ENCODE measurements at regions not wholly inside any gene's neighbourhood (a gene's known extent, or its start where the extent isn't known, plus 50 kb on each side); places are given as distances from the start of the nearest gene placed in this dataset.

DNA sequence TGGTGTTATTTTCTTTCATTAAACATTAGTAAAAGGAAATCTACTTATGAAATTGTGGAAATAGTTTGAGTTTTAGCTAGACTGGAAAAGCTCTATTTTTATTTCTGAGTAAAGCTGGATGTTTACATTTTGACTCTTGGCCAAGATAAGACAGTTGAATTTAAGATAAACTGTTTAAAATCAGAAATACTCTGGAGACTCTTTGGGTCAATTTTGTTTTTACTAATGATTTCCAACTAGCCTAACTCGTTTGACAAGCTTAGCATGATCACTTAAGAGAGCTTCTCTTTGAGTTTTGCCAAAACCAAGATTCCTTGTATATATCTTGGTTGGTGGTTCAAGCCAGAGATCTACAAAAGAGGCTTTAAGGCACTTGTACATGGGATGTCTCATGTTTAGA is 724.8 kb upstream of the LUZP2 start:
- no peak for ATAC-seq
- TF ChIP-seq ZNF565 (CRISPR knock-in tag; conservative IDR thresholded peaks at IDR 0.05; ENCODE audit: low read depth) (no peak), ZFP30 (CRISPR knock-in tag; IDR thresholded peaks at IDR 0.05) (no peak)
- TF ChIP-seq, protein P1, sequence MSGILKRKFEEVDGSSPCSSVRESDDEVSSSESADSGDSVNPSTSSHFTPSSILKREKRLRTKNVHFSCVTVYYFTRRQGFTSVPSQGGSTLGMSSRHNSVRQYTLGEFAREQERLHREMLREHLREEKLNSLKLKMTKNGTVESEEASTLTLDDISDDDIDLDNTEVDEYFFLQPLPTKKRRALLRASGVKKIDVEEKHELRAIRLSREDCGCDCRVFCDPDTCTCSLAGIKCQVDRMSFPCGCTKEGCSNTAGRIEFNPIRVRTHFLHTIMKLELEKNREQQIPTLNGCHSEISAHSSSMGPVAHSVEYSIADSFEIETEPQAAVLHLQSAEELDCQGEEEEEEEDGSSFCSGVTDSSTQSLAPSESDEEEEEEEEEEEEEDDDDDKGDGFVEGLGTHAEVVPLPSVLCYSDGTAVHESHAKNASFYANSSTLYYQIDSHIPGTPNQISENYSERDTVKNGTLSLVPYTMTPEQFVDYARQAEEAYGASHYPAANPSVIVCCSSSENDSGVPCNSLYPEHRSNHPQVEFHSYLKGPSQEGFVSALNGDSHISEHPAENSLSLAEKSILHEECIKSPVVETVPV (CRISPR knock-in tag; IDR thresholded peaks at IDR 0.05): no peak

DNA sequence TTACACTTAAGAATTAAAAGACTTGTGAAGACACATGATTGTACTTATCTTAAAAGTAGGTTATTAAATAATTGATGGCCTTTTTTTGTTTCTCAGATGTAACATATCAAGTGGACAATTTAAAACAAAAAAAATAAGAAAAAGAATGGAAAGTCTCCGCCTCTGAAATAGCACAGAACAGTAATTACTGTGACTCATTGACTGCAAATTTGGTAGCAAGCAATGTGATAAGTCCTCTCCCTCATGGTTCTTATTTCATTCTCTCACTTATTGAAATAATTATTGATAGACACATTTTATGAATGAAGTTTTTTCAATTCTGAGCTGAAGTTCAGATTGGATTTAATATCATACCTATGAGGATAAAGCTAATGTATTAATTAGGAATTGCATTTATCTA is 717.9 kb upstream of the LUZP2 start:
- ATAC-seq: no peak
- TF ChIP-seq ZFP3 (CRISPR knock-in tag; IDR thresholded peaks at IDR 0.05): no peak
- no peak for TF ChIP-seq ZFP30 (CRISPR knock-in tag; IDR thresholded peaks at IDR 0.05)
- TF ChIP-seq ISL1 (CRISPR knock-in tag; IDR thresholded peaks at IDR 0.05): peak; percentile 40
- no peak for TF ChIP-seq ZNF565 (CRISPR knock-in tag; conservative IDR thresholded peaks at IDR 0.05; ENCODE audit: low read depth)
- TF ChIP-seq, protein P1 (CRISPR knock-in tag; IDR thresholded peaks at IDR 0.05): no peak

- ATAC-seq: no peak
- TF ChIP-seq SNAI2 (CRISPR knock-in tag; IDR thresholded peaks at IDR 0.05): no peak
- no peak for TF ChIP-seq ESRRG (CRISPR knock-in tag; IDR thresholded peaks at IDR 0.05)
- TF ChIP-seq TCF4 (CRISPR knock-in tag; IDR thresholded peaks at IDR 0.05; ENCODE audit: borderline replicate concordance): no peak
- TF ChIP-seq ZFP3 (CRISPR knock-in tag; IDR thresholded peaks at IDR 0.05): no peak
- TF ChIP-seq ZNF70 (CRISPR knock-in tag; IDR thresholded peaks at IDR 0.05): no peak
- TF ChIP-seq, protein P2, sequence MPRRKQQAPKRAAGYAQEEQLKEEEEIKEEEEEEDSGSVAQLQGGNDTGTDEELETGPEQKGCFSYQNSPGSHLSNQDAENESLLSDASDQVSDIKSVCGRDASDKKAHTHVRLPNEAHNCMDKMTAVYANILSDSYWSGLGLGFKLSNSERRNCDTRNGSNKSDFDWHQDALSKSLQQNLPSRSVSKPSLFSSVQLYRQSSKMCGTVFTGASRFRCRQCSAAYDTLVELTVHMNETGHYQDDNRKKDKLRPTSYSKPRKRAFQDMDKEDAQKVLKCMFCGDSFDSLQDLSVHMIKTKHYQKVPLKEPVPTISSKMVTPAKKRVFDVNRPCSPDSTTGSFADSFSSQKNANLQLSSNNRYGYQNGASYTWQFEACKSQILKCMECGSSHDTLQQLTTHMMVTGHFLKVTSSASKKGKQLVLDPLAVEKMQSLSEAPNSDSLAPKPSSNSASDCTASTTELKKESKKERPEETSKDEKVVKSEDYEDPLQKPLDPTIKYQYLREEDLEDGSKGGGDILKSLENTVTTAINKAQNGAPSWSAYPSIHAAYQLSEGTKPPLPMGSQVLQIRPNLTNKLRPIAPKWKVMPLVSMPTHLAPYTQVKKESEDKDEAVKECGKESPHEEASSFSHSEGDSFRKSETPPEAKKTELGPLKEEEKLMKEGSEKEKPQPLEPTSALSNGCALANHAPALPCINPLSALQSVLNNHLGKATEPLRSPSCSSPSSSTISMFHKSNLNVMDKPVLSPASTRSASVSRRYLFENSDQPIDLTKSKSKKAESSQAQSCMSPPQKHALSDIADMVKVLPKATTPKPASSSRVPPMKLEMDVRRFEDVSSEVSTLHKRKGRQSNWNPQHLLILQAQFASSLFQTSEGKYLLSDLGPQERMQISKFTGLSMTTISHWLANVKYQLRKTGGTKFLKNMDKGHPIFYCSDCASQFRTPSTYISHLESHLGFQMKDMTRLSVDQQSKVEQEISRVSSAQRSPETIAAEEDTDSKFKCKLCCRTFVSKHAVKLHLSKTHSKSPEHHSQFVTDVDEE (CRISPR knock-in tag; IDR thresholded peaks at IDR 0.05): no peak
- no peak for TF ChIP-seq CSDC2 (CRISPR knock-in tag; IDR thresholded peaks at IDR 0.05)
- no peak for TF ChIP-seq ARNTL (CRISPR knock-in tag; IDR thresholded peaks at IDR 0.05; ENCODE audit: borderline replicate concordance, low read depth)
- no peak for TF ChIP-seq TOX (CRISPR knock-in tag; IDR thresholded peaks at IDR 0.05; ENCODE audit: borderline replicate concordance)
- no peak for TF ChIP-seq ZFP30 (CRISPR knock-in tag; IDR thresholded peaks at IDR 0.05)
- TF ChIP-seq ZC3H10 (CRISPR knock-in tag; IDR thresholded peaks at IDR 0.05): no peak
- TF ChIP-seq, protein P3, sequence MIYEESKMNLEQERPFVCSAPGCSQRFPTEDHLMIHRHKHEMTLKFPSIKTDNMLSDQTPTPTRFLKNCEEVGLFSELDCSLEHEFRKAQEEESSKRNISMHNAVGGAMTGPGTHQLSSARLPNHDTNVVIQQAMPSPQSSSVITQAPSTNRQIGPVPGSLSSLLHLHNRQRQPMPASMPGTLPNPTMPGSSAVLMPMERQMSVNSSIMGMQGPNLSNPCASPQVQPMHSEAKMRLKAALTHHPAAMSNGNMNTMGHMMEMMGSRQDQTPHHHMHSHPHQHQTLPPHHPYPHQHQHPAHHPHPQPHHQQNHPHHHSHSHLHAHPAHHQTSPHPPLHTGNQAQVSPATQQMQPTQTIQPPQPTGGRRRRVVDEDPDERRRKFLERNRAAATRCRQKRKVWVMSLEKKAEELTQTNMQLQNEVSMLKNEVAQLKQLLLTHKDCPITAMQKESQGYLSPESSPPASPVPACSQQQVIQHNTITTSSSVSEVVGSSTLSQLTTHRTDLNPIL (CRISPR knock-in tag; IDR thresholded peaks at IDR 0.05; ENCODE audit: low read depth): no peak
- TF ChIP-seq, protein P4, sequence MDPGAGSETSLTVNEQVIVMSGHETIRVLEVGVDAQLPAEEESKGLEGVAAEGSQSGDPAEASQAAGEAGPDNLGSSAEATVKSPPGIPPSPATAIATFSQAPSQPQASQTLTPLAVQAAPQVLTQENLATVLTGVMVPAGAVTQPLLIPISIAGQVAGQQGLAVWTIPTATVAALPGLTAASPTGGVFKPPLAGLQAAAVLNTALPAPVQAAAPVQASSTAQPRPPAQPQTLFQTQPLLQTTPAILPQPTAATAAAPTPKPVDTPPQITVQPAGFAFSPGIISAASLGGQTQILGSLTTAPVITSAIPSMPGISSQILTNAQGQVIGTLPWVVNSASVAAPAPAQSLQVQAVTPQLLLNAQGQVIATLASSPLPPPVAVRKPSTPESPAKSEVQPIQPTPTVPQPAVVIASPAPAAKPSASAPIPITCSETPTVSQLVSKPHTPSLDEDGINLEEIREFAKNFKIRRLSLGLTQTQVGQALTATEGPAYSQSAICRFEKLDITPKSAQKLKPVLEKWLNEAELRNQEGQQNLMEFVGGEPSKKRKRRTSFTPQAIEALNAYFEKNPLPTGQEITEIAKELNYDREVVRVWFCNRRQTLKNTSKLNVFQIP (CRISPR knock-in tag; IDR thresholded peaks at IDR 0.05; ENCODE audit: borderline replicate concordance, low read depth): no peak
Observed at GRCh38 chr11:23780231-23780630, 716.6 kb upstream of the LUZP2 start.

DNA sequence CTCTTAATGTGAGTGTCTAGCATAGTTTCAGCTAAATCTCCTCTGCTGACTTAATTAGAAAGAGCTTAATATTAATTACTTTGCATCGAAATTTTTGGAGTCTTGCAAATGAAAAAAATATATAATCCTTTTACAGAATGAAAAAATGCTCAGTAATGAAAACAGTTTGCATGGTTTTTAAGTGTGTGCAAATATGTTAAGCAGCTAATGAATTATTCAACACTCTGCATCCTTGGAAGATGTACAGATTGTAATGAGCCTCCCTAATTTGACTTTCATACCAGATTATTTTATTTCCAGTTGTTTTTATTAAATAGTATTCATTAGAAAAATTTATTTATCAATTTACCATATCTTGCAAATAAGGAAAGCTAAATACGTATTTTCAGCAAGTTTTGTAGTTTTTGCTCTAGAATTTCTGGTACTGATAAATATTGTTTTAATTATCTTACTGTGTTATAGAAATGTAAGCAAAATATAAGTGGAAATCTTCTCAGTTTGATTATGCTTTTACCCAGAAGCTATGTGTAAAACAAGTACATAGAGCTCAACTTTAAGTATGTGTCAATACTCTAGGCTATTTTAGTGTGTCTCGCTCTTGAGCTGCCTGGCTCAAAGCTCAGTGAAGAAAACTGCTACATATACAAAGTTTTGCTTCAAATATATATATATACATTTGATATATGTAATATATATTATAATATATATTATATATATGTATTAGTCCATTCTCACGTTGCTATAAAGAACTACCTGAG is 714.9 kb upstream of the LUZP2 start:
- no peak for ATAC-seq
- TF ChIP-seq PPARA (CRISPR knock-in tag; IDR thresholded peaks at IDR 0.05; ENCODE audit: borderline replicate concordance) (no peak), ZC3H10 (CRISPR knock-in tag; IDR thresholded peaks at IDR 0.05) (no peak), BACH2 (CRISPR knock-in tag; IDR thresholded peaks at IDR 0.05; ENCODE audit: borderline replicate concordance) (no peak), ZFP30 (CRISPR knock-in tag; IDR thresholded peaks at IDR 0.05) (no peak), ZNF70 (CRISPR knock-in tag; IDR thresholded peaks at IDR 0.05) (no peak), CSDC2 (CRISPR knock-in tag; IDR thresholded peaks at IDR 0.05) (no peak), ARNTL (CRISPR knock-in tag; IDR thresholded peaks at IDR 0.05; ENCODE audit: borderline replicate concordance, low read depth) (no peak), ESRRG (CRISPR knock-in tag; IDR thresholded peaks at IDR 0.05) (no peak), ZNF565 (CRISPR knock-in tag; conservative IDR thresholded peaks at IDR 0.05; ENCODE audit: low read depth) (no peak), ISL1 (CRISPR knock-in tag; IDR thresholded peaks at IDR 0.05) (no peak; the same call in 1 of the 2 replicates), TOX (CRISPR knock-in tag; IDR thresholded peaks at IDR 0.05; ENCODE audit: borderline replicate concordance) (no peak), TCF4 (CRISPR knock-in tag; IDR thresholded peaks at IDR 0.05; ENCODE audit: borderline replicate concordance) (no peak), GLIS3 (CRISPR knock-in tag; IDR thresholded peaks at IDR 0.05) (no peak), OSR1 (CRISPR knock-in tag; IDR thresholded peaks at IDR 0.05) (no peak)
- TF ChIP-seq, protein P4 (CRISPR knock-in tag; IDR thresholded peaks at IDR 0.05; ENCODE audit: borderline replicate concordance, low read depth): no peak
- TF ChIP-seq, protein P2 (CRISPR knock-in tag; IDR thresholded peaks at IDR 0.05): no peak
